Left lung (tissue), 4 donors: ENCODE measurements at regions not wholly inside any gene's neighbourhood (a gene's known extent, or its start where the extent isn't known, plus 50 kb on each side); places are given as distances from the start of the nearest gene placed in this dataset.

Source experiments
- ATAC-seq: fragments of 200-7000 bp; cut with Tn5 transposase; one replicate; pipeline ENCODE4 v1.9.1; 2020; ENCODE audit warnings: moderate library complexity
- DNase-seq, 4 donors: peaks; one replicate each; pipeline ENCODE4 v3.0.0-alpha.2; 2013 to 2020
- H3K27ac ChIP-seq, 2 donors: fragments of 200-600 bp; sonication (generic) in 1 of 2; one replicate each; pipeline versions ENCODE4 v1.5.0 to v1.8.0; 2020 to 2021
- H3K27me3 ChIP-seq, 2 donors: fragments of 200-600 bp; sonication (generic) in 1 of 2; one replicate each; pipeline versions ENCODE4 v1.5.0 to v1.8.0; 2020 to 2021
- H3K36me3 ChIP-seq, 2 donors: fragments of 200-600 bp; sonication (generic) in 1 of 2; one replicate each; pipeline versions ENCODE4 v1.5.0 to v1.8.0; 2020 to 2021
- H3K4me1 ChIP-seq, 2 donors: fragments of 200-600 bp; one replicate each; pipeline ENCODE4 v1.8.0; 2021
- H3K4me3 ChIP-seq, 2 donors: fragments of 200-600 bp; sonication (generic) in 1 of 2; one replicate each; pipeline versions ENCODE4 v1.5.0 to v1.8.0; 2020 to 2021; ENCODE audit warnings: mild to moderate bottlenecking in 1 of 2
- H3K9me3 ChIP-seq, 2 donors: fragments of 200-600 bp; sonication (generic) in 1 of 2; one replicate each; pipeline versions ENCODE4 v1.5.0 to v1.8.0; 2020 to 2021
- intact Hi-C, 2 donors: fragments of 100-400 bp; cut with DNase I; formaldehyde crosslinking; loops; one replicate each; pipeline versions ENCODE4 v1.11.2 to v1.14.2; 2022
- TF ChIP-seq, protein P1 (sequence below), 2 donors: fragments of 200-600 bp; sonication (generic) in 1 of 2; IDR thresholded peaks; one replicate each; pipeline versions ENCODE4 v1.5.0 to v1.8.0; 2021; ENCODE audit warnings: antibody characterized with exemption in 2 of 2
- donor health status: DM: no; HTN: yes; CAD: no.
- donor health status: DM: no; HTN: no; CAD: no.

GRCh38 chr2:118319271-118319684, 231.0 kb downstream of the INSIG2 start:
- H3K27me3 ChIP-seq = peaks cover 0 to 6% of the 10 kb centered on the region in 2 donors
- TF ChIP-seq, protein P1, sequence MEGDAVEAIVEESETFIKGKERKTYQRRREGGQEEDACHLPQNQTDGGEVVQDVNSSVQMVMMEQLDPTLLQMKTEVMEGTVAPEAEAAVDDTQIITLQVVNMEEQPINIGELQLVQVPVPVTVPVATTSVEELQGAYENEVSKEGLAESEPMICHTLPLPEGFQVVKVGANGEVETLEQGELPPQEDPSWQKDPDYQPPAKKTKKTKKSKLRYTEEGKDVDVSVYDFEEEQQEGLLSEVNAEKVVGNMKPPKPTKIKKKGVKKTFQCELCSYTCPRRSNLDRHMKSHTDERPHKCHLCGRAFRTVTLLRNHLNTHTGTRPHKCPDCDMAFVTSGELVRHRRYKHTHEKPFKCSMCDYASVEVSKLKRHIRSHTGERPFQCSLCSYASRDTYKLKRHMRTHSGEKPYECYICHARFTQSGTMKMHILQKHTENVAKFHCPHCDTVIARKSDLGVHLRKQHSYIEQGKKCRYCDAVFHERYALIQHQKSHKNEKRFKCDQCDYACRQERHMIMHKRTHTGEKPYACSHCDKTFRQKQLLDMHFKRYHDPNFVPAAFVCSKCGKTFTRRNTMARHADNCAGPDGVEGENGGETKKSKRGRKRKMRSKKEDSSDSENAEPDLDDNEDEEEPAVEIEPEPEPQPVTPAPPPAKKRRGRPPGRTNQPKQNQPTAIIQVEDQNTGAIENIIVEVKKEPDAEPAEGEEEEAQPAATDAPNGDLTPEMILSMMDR (IDR thresholded peaks at IDR 0.05) = no peak
- no peaks in the 10 kb centered on the region for H3K36me3 ChIP-seq
- no peaks in the 10 kb centered on the region for H3K9me3 ChIP-seq
- H3K4me3 ChIP-seq = no peak overlapping the region
- H3K4me1 ChIP-seq = no peaks in the 10 kb centered on the region
- DNase-seq (no peak), ATAC-seq (no peak)
- intact Hi-C loops = no loop called here
- H3K27ac ChIP-seq = no peak overlapping the region

DNA sequence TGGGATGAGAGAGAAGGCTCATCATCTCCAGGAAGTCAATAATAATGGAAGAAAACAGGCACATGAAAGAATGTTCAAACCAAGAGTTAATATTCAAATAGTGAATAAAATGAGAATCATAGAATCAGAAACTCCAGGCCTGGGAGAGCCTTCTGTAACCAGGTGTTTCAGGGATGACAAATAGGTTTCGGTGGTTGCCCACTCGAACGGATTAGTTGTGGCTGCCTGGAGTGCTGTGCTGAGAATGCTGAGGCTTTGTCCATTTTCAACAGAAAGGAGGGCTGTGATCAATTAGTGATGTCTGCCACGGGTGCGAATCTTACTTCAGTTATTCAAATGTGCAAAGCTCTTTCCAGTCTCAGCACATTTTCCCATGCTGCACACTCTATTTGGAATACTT, 227.3 kb downstream of the INSIG2 start:
- DNase-seq = no peak
- H3K4me1 ChIP-seq = no peaks in the 10 kb centered on the region
- H3K27ac ChIP-seq = no peak overlapping the region
- H3K4me3 ChIP-seq = no peak overlapping the region
- peaks cover 10 to 31% of the 10 kb centered on the region in 2 donors for H3K27me3 ChIP-seq
- intact Hi-C loops = no loop called here
- TF ChIP-seq, protein P1 (IDR thresholded peaks at IDR 0.05) = no peak
- ATAC-seq = no peak
- H3K9me3 ChIP-seq = no peaks in the 10 kb centered on the region
- no peaks in the 10 kb centered on the region for H3K36me3 ChIP-seq

GRCh38 chr2:118312969-118313756, 224.9 kb downstream of the INSIG2 start:
- H3K9me3 ChIP-seq = no peaks in the 10 kb centered on the region
- no peaks in the 10 kb centered on the region for H3K36me3 ChIP-seq
- intact Hi-C loops = no loop called here
- ATAC-seq (no peak), DNase-seq (no peak)
- H3K4me3 ChIP-seq = no peak overlapping the region
- TF ChIP-seq, protein P1 (IDR thresholded peaks at IDR 0.05) = no peak
- peaks cover 16 to 55% of the 10 kb centered on the region in 2 donors for H3K27me3 ChIP-seq
- H3K4me1 ChIP-seq = peaks cover 2 to 10% of the 10 kb centered on the region in 2 donors
- no peak overlapping the region for H3K27ac ChIP-seq

GRCh38 chr2:118310681-118311429, 222.6 kb downstream of the INSIG2 start:
- peak in 2 of 4 donors; percentile 9 to 66 for DNase-seq
- intact Hi-C loops = no loop called here
- Histone ChIP-seq H3K9me3 (no peaks in the 10 kb centered on the region), H3K27me3 (peaks cover 23 to 72% of the 10 kb centered on the region in 2 donors), H3K4me1 (peaks cover 2 to 10% of the 10 kb centered on the region in 2 donors), H3K27ac (no peak overlapping the region), H3K4me3 (peak overlapping the region; percentile 44 to 45), H3K36me3 (no peaks in the 10 kb centered on the region)
- TF ChIP-seq, protein P1 (IDR thresholded peaks at IDR 0.05) = no peak
- ATAC-seq = peak; percentile 49
